HCT116 (cell line): ENCODE measurements at regions not wholly inside any gene's neighbourhood (a gene's known extent, or its start where the extent isn't known, plus 50 kb on each side); places are given as distances from the start of the nearest gene placed in this dataset.

ENCODE experiments used
- ATAC-seq: fragments of 200-7000 bp; cut with Tn5 transposase; 2 replicates; pipeline ENCODE4 v1.9.1; 2020; ENCODE audit warnings: mild to moderate bottlenecking, moderate library complexity
- BruUV-seq: library from RNA; stranded (reverse); fragments of 400-500 nt; replicated peaks from 2 replicates; lab custom pipeline; 2021; lab: Mats Ljungman, UMichigan
- CTCF ChIA-PET: fragments of 300-600 bp; sonication (Branson Sonifier 250); formaldehyde crosslinking; loops from one replicate; lab custom pipeline; 2021; ENCODE audit warnings: antibody characterized with exemption; lab: Charles Lee
- POLR2A ChIA-PET: fragments of 300-600, 350-600 bp; sonication (Branson Sonifier 250); formaldehyde crosslinking; loops from one replicate; lab custom pipeline; 2021; ENCODE audit warnings: antibody characterized with exemption; lab: Charles Lee
- RAD21 ChIA-PET, 2 experiments: fragments of 300-600 bp; sonication (Branson Sonifier 250); formaldehyde crosslinking; loops; one replicate each; lab custom pipeline; 2023; ENCODE audit warnings: low total read pairs in 2 of 2; ENCODE audit not compliant: uncharacterized antibody in 2 of 2, unreplicated experiment in 2 of 2, low non-redundant PET in 1 of 2; lab: Charles Lee
- DNase-seq: peaks from one replicate; pipeline ENCODE4 v3.0.0-alpha.2; 2010; ENCODE audit warnings: low read depth, low spot score
- H2AFZ ChIP-seq: fragments of 200-600 bp; shearing (Covaris generic), sonication (generic); 2 replicates; pipeline ENCODE4 v1.6.1; 2017; ENCODE audit warnings: low read depth, mixed run types, mixed read lengths, antibody characterized with exemption, low read length; ENCODE audit not compliant: poor library complexity, severe bottlenecking
- H3K27ac ChIP-seq: 2 replicates; pipeline ENCODE4 v1.5.1; 2012; ENCODE audit warnings: low read depth, low read length
- H3K27me3 ChIP-seq: fragments of 200-600 bp; sonication (generic); 2 replicates; pipeline ENCODE4 v1.6.1; 2016; ENCODE audit warnings: mixed run types, low read length, mixed read lengths; ENCODE audit not compliant: insufficient read depth
- H3K36me3 ChIP-seq, 2 experiments: fragments of 200-500 bp in 1 of 2; fragments of 200-600 bp in 1 of 2; sonication (Bioruptor generic) in 1 of 2; sonication (generic) in 1 of 2; 2 replicates each; pipeline versions ENCODE4 v1.5.1 to v1.6.1; 2014 to 2016; ENCODE audit warnings: low read length in 2 of 2, inconsistent platforms in 1 of 2, mixed read lengths in 1 of 2, mixed run types in 1 of 2; ENCODE audit not compliant: insufficient read depth in 2 of 2, control insufficient read depth in 1 of 2
- H3K4me1 ChIP-seq, 2 experiments: fragments of 200-600 bp in 1 of 2; sonication (generic) in 1 of 2; 2 replicates each; pipeline versions ENCODE4 v1.5.1 to v1.6.1; 2012 to 2017; ENCODE audit warnings: low read length in 2 of 2, inconsistent platforms in 1 of 2, mild to moderate bottlenecking in 1 of 2, mixed read lengths in 1 of 2, mixed run types in 1 of 2, moderate library complexity in 1 of 2; ENCODE audit not compliant: insufficient read depth in 2 of 2, control insufficient read depth in 1 of 2
- H3K4me2 ChIP-seq: fragments of 200-600 bp; sonication (generic); 2 replicates; pipeline ENCODE4 v1.6.1; 2017; ENCODE audit warnings: mixed run types, low read length, mixed read lengths
- H3K4me3 ChIP-seq, 2 experiments: fragments of 200-600 bp in 1 of 2; sonication (generic) in 1 of 2; replicated peaks in 1 of 2; 2 replicates each; pipeline ENCODE4 v1.5.1; 2011 to 2016; ENCODE audit warnings: low read length in 2 of 2, control low read depth in 1 of 2, low read depth in 1 of 2, mild to moderate bottlenecking in 1 of 2, mixed read lengths in 1 of 2, mixed run types in 1 of 2
- H3K79me2 ChIP-seq: fragments of 200-600 bp; sonication (generic); 2 replicates; pipeline ENCODE4 v1.6.1; 2017; ENCODE audit warnings: mild to moderate bottlenecking, mixed run types, low read length, moderate library complexity, mixed read lengths; ENCODE audit not compliant: insufficient read depth
- H3K9ac ChIP-seq: fragments of 200-600 bp; sonication (generic); 2 replicates; pipeline ENCODE4 v1.6.1; 2016; ENCODE audit warnings: low read length, mixed read lengths
- H3K9me2 ChIP-seq: fragments of 200-600 bp; sonication (generic), shearing (Covaris generic); 2 replicates; pipeline ENCODE4 v1.6.1; 2017; ENCODE audit warnings: mixed run types, mild to moderate bottlenecking, moderate library complexity; ENCODE audit not compliant: insufficient read depth
- H3K9me3 ChIP-seq, 2 experiments: fragments of 200-500 bp in 1 of 2; fragments of 200-600 bp in 1 of 2; sonication (Bioruptor generic) in 1 of 2; sonication (generic) in 1 of 2; 2 replicates each; pipeline ENCODE4 v1.6.1; 2014 to 2017; ENCODE audit warnings: low read length in 2 of 2, mixed read lengths in 2 of 2, inconsistent platforms in 1 of 2, low read depth in 1 of 2, mild to moderate bottlenecking in 1 of 2, mixed run types in 1 of 2, moderate library complexity in 1 of 2; ENCODE audit not compliant: control insufficient read depth in 1 of 2, insufficient read depth in 1 of 2
- H4K20me1 ChIP-seq: fragments of 200-600 bp; sonication (generic), shearing (Covaris generic); 2 replicates; pipeline ENCODE4 v1.6.1; 2017; ENCODE audit warnings: mixed run types, mild to moderate bottlenecking, moderate library complexity; ENCODE audit not compliant: insufficient read depth
- ATF3 ChIP-seq: IDR thresholded peaks from 2 replicates; pipeline ENCODE4 v1.6.1; 2012
- CBX3 ChIP-seq: IDR thresholded peaks from 2 replicates; pipeline ENCODE4 v1.6.1; 2012; ENCODE audit warnings: low read depth
- CEBPB ChIP-seq: IDR thresholded peaks from 2 replicates; pipeline ENCODE4 v1.6.1; 2012; ENCODE audit warnings: low read depth
- EGR1 ChIP-seq: IDR thresholded peaks from 2 replicates; pipeline ENCODE4 v1.6.1; 2012; ENCODE audit warnings: low read depth
- ELF1 ChIP-seq: IDR thresholded peaks from 2 replicates; pipeline ENCODE4 v1.6.1; 2012; ENCODE audit warnings: low read depth, borderline replicate concordance
- EZH2phosphoT487 ChIP-seq: fragments of 200-600 bp; IDR thresholded peaks from 2 replicates; pipeline ENCODE4 v1.6.1; 2018; ENCODE audit warnings: antibody characterized with exemption, borderline replicate concordance
- FOSL1 ChIP-seq: IDR thresholded peaks from 2 replicates; pipeline ENCODE4 v1.6.1; 2012; ENCODE audit warnings: low read depth
- MAX ChIP-seq: IDR thresholded peaks from 2 replicates; pipeline ENCODE4 v1.6.1; 2012
- POLR2A ChIP-seq: IDR thresholded peaks from 2 replicates; pipeline ENCODE4 v1.7.0; 2011; ENCODE audit warnings: borderline replicate concordance; ENCODE audit not compliant: insufficient read depth, insufficient read length; ENCODE audit errors: extremely low read depth
- POLR2AphosphoS5 ChIP-seq: IDR thresholded peaks from 2 replicates; pipeline ENCODE4 v1.6.1; 2011; ENCODE audit warnings: mild to moderate bottlenecking, low read depth, low read length, moderate library complexity
- RAD21 ChIP-seq: IDR thresholded peaks from 2 replicates; pipeline ENCODE4 v1.6.1; 2012; ENCODE audit warnings: low read depth, mild to moderate bottlenecking
- SIN3A ChIP-seq: IDR thresholded peaks from 2 replicates; pipeline ENCODE4 v1.6.1; 2012; ENCODE audit warnings: low read depth
- SRF ChIP-seq: IDR thresholded peaks from 2 replicates; pipeline ENCODE4 v1.6.1; 2012; ENCODE audit warnings: low read depth
- TCF7L2 ChIP-seq: IDR thresholded peaks from 2 replicates; pipeline ENCODE4 v1.7.0; 2011; ENCODE audit warnings: borderline replicate concordance, inconsistent platforms; ENCODE audit not compliant: insufficient read depth, insufficient read length; ENCODE audit errors: extremely low read depth
- YY1 ChIP-seq: IDR thresholded peaks from 2 replicates; pipeline ENCODE4 v1.6.1; 2011; ENCODE audit warnings: low read length, low read depth, moderate library complexity, mild to moderate bottlenecking; ENCODE audit not compliant: insufficient replicate concordance; ENCODE audit errors: extremely low read depth
- ZBTB33 ChIP-seq: IDR thresholded peaks from 2 replicates; pipeline ENCODE4 v1.6.1; 2011; ENCODE audit warnings: mild to moderate bottlenecking, low read length, moderate library complexity; ENCODE audit not compliant: insufficient replicate concordance; ENCODE audit errors: extremely low read depth
- ZFX ChIP-seq: fragments of 450-650 bp; IDR thresholded peaks from 2 replicates; pipeline ENCODE4 v1.6.1; 2017
- ZNF274 ChIP-seq: fragments of 200-500 bp; sonication (Bioruptor generic); IDR thresholded peaks from 2 replicates; pipeline ENCODE4 v1.6.1; 2014; ENCODE audit warnings: mild to moderate bottlenecking, low read depth, low read length, inconsistent platforms
- intact Hi-C: fragments of 100-400 bp; cut with micrococcal nuclease; formaldehyde crosslinking; loops from 2 replicates; pipeline ENCODE4 v1.10.0; 2022
- TF ChIP-seq, protein P1 (sequence below), 3 experiments: fragments of 200-600 bp in 1 of 3; sonication (generic) in 1 of 3; IDR thresholded peaks in 2 of 3; conservative IDR thresholded peaks in 1 of 3; 2 replicates each; pipeline ENCODE4 v1.5.1; 2012 to 2017; ENCODE audit warnings: low read depth in 2 of 3, low read length in 2 of 3, antibody characterized with exemption in 1 of 3, borderline replicate concordance in 1 of 3, control low read depth in 1 of 3, mild to moderate bottlenecking in 1 of 3, mixed read lengths in 1 of 3, mixed run types in 1 of 3, moderate library complexity in 1 of 3; ENCODE audit not compliant: insufficient read depth in 1 of 3

DNA sequence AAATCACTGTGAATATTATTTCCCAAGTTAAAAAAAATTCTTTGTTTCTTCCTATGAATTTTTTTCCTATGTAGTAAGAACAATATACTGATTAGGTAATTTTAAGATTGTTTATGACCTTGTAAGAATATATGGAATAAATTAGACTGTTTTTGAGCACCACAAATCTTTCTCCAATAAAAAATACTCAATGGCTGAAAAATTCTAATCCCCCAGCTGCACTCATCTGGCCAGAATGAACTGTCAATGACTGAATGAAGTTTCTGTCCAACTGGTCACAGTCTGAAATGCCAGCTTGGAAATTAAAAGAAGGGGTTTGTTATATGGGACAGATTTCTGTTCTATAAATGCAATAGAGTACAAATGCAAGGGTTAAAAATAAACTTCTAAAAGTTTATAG, 569.5 kb upstream of the SEMA6A start (continued):
- TF ChIP-seq CBX3 (no peak), ZBTB33 (no peak), YY1 (no peak), SRF (no peak), CEBPB (no peak)

- ATAC-seq = no peak
- no peaks in the 10 kb centered on the region for H3K79me2 ChIP-seq
- no peaks in the 10 kb centered on the region for H3K9me2 ChIP-seq
- no peak overlapping the region for H2AFZ ChIP-seq
- H3K27ac ChIP-seq = no peak overlapping the region
- no peak overlapping the region for H3K9ac ChIP-seq
- H3K4me3 ChIP-seq = no peak overlapping the region
- no peak for TF ChIP-seq POLR2AphosphoS5
- TF ChIP-seq POLR2A = no peak
- TF ChIP-seq, protein P1, sequence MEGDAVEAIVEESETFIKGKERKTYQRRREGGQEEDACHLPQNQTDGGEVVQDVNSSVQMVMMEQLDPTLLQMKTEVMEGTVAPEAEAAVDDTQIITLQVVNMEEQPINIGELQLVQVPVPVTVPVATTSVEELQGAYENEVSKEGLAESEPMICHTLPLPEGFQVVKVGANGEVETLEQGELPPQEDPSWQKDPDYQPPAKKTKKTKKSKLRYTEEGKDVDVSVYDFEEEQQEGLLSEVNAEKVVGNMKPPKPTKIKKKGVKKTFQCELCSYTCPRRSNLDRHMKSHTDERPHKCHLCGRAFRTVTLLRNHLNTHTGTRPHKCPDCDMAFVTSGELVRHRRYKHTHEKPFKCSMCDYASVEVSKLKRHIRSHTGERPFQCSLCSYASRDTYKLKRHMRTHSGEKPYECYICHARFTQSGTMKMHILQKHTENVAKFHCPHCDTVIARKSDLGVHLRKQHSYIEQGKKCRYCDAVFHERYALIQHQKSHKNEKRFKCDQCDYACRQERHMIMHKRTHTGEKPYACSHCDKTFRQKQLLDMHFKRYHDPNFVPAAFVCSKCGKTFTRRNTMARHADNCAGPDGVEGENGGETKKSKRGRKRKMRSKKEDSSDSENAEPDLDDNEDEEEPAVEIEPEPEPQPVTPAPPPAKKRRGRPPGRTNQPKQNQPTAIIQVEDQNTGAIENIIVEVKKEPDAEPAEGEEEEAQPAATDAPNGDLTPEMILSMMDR (IDR thresholded peaks at IDR 0.05 in 2 of 3, conservative IDR thresholded peaks at IDR 0.05 in 1 of 3; ENCODE audit: borderline replicate concordance in 1 of 3, insufficient read depth in 1 of 3, low read depth in 2 of 3, low read length in 2 of 3) = no peak
- TF ChIP-seq MAX = no peak
- no peak for TF ChIP-seq RAD21
- no peak for TF ChIP-seq ZNF274
- no peak for TF ChIP-seq TCF7L2
- no peak for TF ChIP-seq ZFX
- TF ChIP-seq ELF1 = no peak
- TF ChIP-seq SIN3A = no peak
- TF ChIP-seq CBX3 = no peak
- TF ChIP-seq ATF3 = no peak
- TF ChIP-seq SRF = no peak
- TF ChIP-seq EZH2phosphoT487 = no peak
- TF ChIP-seq FOSL1 = no peak
- no peak for TF ChIP-seq YY1
- TF ChIP-seq EGR1 = no peak
- ChIA-PET POLR2A (no interaction called here), CTCF (no interaction called here), RAD21 (no interaction called here)
- BruUV-seq = no TSS peak
- intact Hi-C loops = no loop called here
- H3K4me1 ChIP-seq = no peaks in the 10 kb centered on the region
- no peak for DNase-seq
- no peaks in the 10 kb centered on the region for H3K9me3 ChIP-seq
- no peaks in the 10 kb centered on the region for H3K27me3 ChIP-seq
- H4K20me1 ChIP-seq = no peaks in the 10 kb centered on the region
- H3K4me2 ChIP-seq = no peak overlapping the region
- no peaks in the 10 kb centered on the region for H3K36me3 ChIP-seq
Observed at GRCh38 chr5:117143406-117143805, 568.8 kb upstream of the SEMA6A start.
